GM12891 (cell line): ENCODE measurements at regions not wholly inside any gene's neighbourhood (a gene's known extent, or its start where the extent isn't known, plus 50 kb on each side); places are given as distances from the start of the nearest gene placed in this dataset.

Experiments
- DNase-seq: peaks from one replicate; pipeline ENCODE4 v3.0.0; 2011; ENCODE audit warnings: low spot score; ENCODE audit not compliant: insufficient read length
- FAIRE-seq: peaks from 2 replicates; lab custom pipeline; 2011; peaks lifted over from hg19 to GRCh38; lab: Jason Lieb, UNC
- PAX5 ChIP-seq: IDR thresholded peaks from 2 replicates; pipeline ENCODE4 v1.6.1; 2011; ENCODE audit warnings: low read length, moderate library complexity, mild to moderate bottlenecking; ENCODE audit not compliant: insufficient read depth, severe bottlenecking
- POLR2A ChIP-seq: IDR thresholded peaks from 2 replicates; pipeline ENCODE4 v1.6.1; 2011; ENCODE audit warnings: low read depth, low read length, control low read depth
- POLR2AphosphoS5 ChIP-seq: IDR thresholded peaks from 2 replicates; pipeline ENCODE4 v1.6.1; 2011; ENCODE audit warnings: low read depth, low read length, control low read depth
- POU2F2 ChIP-seq: IDR thresholded peaks from 2 replicates; pipeline ENCODE4 v1.6.1; 2011; ENCODE audit warnings: low read depth, mild to moderate bottlenecking, control low read depth, low read length, moderate library complexity
- SPI1 ChIP-seq: IDR thresholded peaks from 2 replicates; pipeline ENCODE4 v1.6.1; 2011; ENCODE audit warnings: low read depth, low read length, control low read depth
- TAF1 ChIP-seq: IDR thresholded peaks from 2 replicates; pipeline ENCODE4 v1.6.1; 2011; ENCODE audit warnings: low read depth, low read length, control low read depth

GRCh38 chr9:106449336-106449927, 413.5 kb upstream of the ZNF462 start:
- FAIRE-seq (no peak), DNase-seq (no peak)
- no peak for TF ChIP-seq SPI1
- no peak for TF ChIP-seq POLR2AphosphoS5
- no peak for TF ChIP-seq TAF1
- no peak for TF ChIP-seq POU2F2
- no peak for TF ChIP-seq PAX5
- TF ChIP-seq POLR2A, result no peak

GRCh38 chr9:106450549-106450948, 412.4 kb upstream of the ZNF462 start:
- DNase-seq (no peak), FAIRE-seq (no peak)
- TF ChIP-seq TAF1, result no peak
- TF ChIP-seq SPI1, result no peak
- TF ChIP-seq POU2F2, result no peak
- TF ChIP-seq POLR2AphosphoS5, result no peak
- TF ChIP-seq POLR2A, result no peak
- no peak for TF ChIP-seq PAX5

DNA sequence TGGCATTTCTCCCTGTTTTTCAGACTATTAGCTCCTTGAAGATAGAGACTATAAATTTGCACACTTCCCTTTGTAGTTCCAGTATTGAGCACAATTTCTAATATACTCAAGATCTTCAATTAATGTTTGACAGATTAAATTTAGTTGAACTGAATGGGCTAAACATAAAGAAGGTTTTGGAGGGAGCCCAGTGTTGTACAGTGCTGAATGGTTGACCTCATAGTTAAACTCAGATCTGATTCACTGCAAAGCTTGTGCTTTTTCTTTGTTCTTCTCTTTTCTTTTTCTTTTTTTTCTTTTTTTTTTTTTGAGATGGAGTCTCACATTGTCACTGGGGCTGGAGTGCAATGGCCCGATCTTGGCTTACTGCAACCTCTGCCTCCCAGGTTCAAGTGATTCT, 411.7 kb upstream of the ZNF462 start:
- no peak for FAIRE-seq
- no peak for DNase-seq
- TF ChIP-seq TAF1 (no peak), PAX5 (no peak), POLR2A (no peak), POU2F2 (no peak), POLR2AphosphoS5 (no peak), SPI1 (no peak)

DNA sequence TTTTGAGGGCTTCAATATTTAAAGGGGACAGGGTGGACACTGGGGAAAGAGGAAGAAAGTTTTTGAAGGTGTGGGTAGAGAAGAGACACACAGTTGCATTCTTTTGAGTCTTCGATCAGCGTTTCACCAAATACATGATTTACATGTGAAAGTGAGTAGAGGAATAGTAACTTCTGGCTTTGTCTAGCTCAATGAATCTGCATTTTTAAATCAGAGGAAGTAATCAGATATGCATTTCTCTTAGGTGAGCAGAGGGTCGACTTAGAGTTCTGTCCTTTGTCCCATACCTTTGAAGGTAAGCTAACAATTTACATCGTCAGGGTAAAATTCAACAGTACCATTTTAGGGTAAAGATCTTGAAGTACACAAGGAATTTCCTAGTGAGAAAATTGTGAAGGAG, 406.4 kb upstream of the ZNF462 start:
- TF ChIP-seq TAF1 (no peak), SPI1 (no peak), POLR2A (no peak), POLR2AphosphoS5 (no peak), PAX5 (no peak), POU2F2 (no peak)
- FAIRE-seq (no peak), DNase-seq (no peak)

- TF ChIP-seq POU2F2 (no peak), POLR2AphosphoS5 (no peak), POLR2A (no peak), PAX5 (no peak), TAF1 (no peak), SPI1 (no peak)
- DNase-seq (no peak), FAIRE-seq (no peak)
Measured at GRCh38 chr9:106467113-106467864, 395.7 kb upstream of the ZNF462 start.

DNA sequence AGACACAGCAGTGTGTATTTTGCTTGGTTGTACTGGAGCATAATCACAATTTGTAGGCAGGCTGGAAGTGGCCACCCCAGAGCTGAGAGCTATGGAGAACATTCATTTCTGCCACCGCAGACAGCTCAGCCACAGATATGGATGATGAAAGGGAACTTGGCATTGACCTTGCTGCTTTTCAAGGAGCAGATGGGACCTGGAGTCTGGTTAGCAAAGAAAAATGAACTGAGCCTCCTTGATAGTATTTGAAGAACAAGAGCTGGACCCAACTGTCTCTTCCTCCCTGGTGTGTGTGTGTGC, 395.2 kb upstream of the ZNF462 start:
- FAIRE-seq (peak; percentile 66), DNase-seq (no peak)
- TF ChIP-seq SPI1 (no peak), POLR2A (no peak), POLR2AphosphoS5 (no peak), TAF1 (no peak), PAX5 (no peak), POU2F2 (no peak)

GRCh38 chr9:106468431-106468830, 394.5 kb upstream of the ZNF462 start:
- DNase-seq (no peak), FAIRE-seq (peak; percentile 56)
- peak; percentile 84 for TF ChIP-seq SPI1
- TF ChIP-seq POU2F2, result 0 out of 2 replicates have a peak, but pooled peaks have one; percentile 17
- no peak for TF ChIP-seq POLR2A

- DNase-seq (no peak), FAIRE-seq (no peak)
- TF ChIP-seq POLR2AphosphoS5, result no peak
- no peak for TF ChIP-seq TAF1
- TF ChIP-seq SPI1, result no peak
- no peak for TF ChIP-seq POU2F2
- no peak for TF ChIP-seq PAX5
- no peak for TF ChIP-seq POLR2A
Measured at GRCh38 chr9:106478312-106478711, 384.7 kb upstream of the ZNF462 start.

DNA sequence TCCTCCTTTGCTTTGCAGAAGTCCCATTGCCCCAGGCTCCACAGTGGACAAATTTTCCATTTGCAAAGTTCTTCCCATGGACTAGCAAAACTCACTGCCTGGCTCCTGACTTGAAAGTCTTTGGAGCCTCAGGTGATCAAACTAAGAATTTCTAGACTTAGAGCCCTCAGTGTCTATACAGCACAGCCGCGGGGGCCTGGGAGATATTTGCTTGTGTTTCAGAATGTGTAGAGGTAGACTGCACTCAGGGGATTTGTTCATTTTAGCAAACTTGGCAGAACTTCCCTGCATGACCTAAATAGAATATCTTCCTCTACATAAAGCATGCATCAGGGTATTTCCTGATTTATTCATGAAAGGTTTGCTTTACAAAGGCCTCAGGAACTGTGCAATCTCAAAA, 384.2 kb upstream of the ZNF462 start:
- DNase-seq (no peak), FAIRE-seq (no peak)
- no peak for TF ChIP-seq SPI1

DNA sequence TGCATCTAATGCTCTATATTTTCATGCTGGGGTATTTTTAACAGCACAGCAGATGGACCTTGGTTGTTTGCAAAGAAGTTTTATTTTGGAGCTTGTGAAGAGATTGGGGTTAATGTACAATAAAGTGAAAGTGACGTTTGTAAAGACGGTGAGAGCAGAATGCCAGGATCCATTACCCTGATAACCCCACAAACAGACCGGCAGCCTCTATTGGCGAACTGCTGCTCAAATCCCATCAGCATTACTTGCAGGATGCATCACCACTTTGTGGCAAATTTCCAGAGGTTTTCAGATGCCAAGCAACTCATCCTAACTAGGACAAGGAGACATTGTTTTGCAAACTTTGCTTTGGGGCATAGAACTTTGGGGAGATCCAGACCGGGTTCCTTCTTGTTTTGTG, 383.3 kb upstream of the ZNF462 start:
- no peak for TF ChIP-seq TAF1
- TF ChIP-seq POU2F2, result no peak
- no peak for TF ChIP-seq POLR2A
- TF ChIP-seq SPI1, result no peak
- no peak for TF ChIP-seq POLR2AphosphoS5
- no peak for TF ChIP-seq PAX5

More for the DNA sequence above, 383.3 kb upstream of the ZNF462 start:
- DNase-seq (no peak), FAIRE-seq (no peak)
